ENCODE measurements at regions not wholly inside any gene's neighbourhood (a gene's known extent, or its start where the extent isn't known, plus 50 kb on each side); places are given as distances from the start of the nearest gene placed in this dataset.

- no peak for DNase-seq
Measured at GRCh38 chr13:56850852-56851251, 289.9 kb upstream of the PRR20A start.

GRCh38 chr13:56861476-56861875, 279.2 kb upstream of the PRR20A start:
- no peak for DNase-seq

- DNase-seq = no peak
Measured at GRCh38 chr13:56864451-56864850, 276.3 kb upstream of the PRR20A start.

GRCh38 chr13:56865416-56865815, 275.3 kb upstream of the PRR20A start:
- DNase-seq = no peak

GRCh38 chr13:56869671-56870070, 271.0 kb upstream of the PRR20A start:
- DNase-seq = no peak

GRCh38 chr13:56886398-56886797, 254.3 kb upstream of the PRR20A start:
- DNase-seq = no peak

- no peak for DNase-seq
Measured at GRCh38 chr13:56888455-56888854, 252.3 kb upstream of the PRR20A start.

- no peak for DNase-seq
Measured at GRCh38 chr13:56893843-56894242, 246.9 kb upstream of the PRR20A start.

- DNase-seq = no peak
Measured at GRCh38 chr13:56900549-56901279, 240.0 kb upstream of the PRR20A start.

- no peak for DNase-seq
Measured at GRCh38 chr13:56902276-56902675, 238.4 kb upstream of the PRR20A start.

- no peak for DNase-seq
Measured at GRCh38 chr13:56903710-56904282, 236.9 kb upstream of the PRR20A start.

GRCh38 chr13:56906909-56907308, 233.8 kb upstream of the PRR20A start:
- DNase-seq = no peak

GRCh38 chr13:56907766-56908165, 233.0 kb upstream of the PRR20A start:
- no peak for DNase-seq

GRCh38 chr13:56909896-56910600, 230.7 kb upstream of the PRR20A start:
- DNase-seq = peak; percentile 59

- no peak for DNase-seq
Measured at GRCh38 chr13:56917966-56918365, 222.8 kb upstream of the PRR20A start.

- DNase-seq = no peak
Measured at GRCh38 chr13:56923626-56924140, 217.0 kb upstream of the PRR20A start.

- no peak for DNase-seq
Measured at GRCh38 chr13:56924401-56924800, 216.3 kb upstream of the PRR20A start.

GRCh38 chr13:56932104-56932503, 208.6 kb upstream of the PRR20A start:
- DNase-seq = no peak

- no peak for DNase-seq
Measured at GRCh38 chr13:56953965-56954364, 186.8 kb upstream of the PRR20A start.

- no peak for DNase-seq
Measured at GRCh38 chr13:56975647-56976046, 165.1 kb upstream of the PRR20A start.

GRCh38 chr13:56980856-56981255, 159.9 kb upstream of the PRR20A start:
- no peak for DNase-seq

- DNase-seq = no peak
Measured at GRCh38 chr13:56986121-56986520, 154.6 kb upstream of the PRR20A start.

GRCh38 chr13:56988543-56988942, 152.2 kb upstream of the PRR20A start:
- DNase-seq = no peak

- DNase-seq = no peak
Measured at GRCh38 chr13:57003682-57004081, 137.0 kb upstream of the PRR20A start.
